HuH-7.5 (cell line): ENCODE measurements at regions not wholly inside any gene's neighbourhood (a gene's known extent, or its start where the extent isn't known, plus 50 kb on each side); places are given as distances from the start of the nearest gene placed in this dataset.

ENCODE experiments used
- DNase-seq: peaks from one replicate; pipeline ENCODE4 v3.0.0; 2011; ENCODE audit warnings: low spot score

GRCh38 chr12:91968076-91968776, 177.4 kb downstream of the BTG1 start:
- DNase-seq = no peak

GRCh38 chr12:91967590-91967989, 178.1 kb downstream of the BTG1 start:
- DNase-seq = no peak

GRCh38 chr12:91965781-91966180, 179.9 kb downstream of the BTG1 start:
- no peak for DNase-seq

- no peak for DNase-seq
These were observed 181.1 kb downstream of the BTG1 start for GRCh38 chr12:91964501-91964900.

- DNase-seq = no peak
These were observed 186.4 kb downstream of the BTG1 start for GRCh38 chr12:91959220-91959619.

GRCh38 chr12:91958816-91959215, 186.8 kb downstream of the BTG1 start:
- no peak for DNase-seq

- no peak for DNase-seq
These were observed 190.9 kb downstream of the BTG1 start for GRCh38 chr12:91954747-91955146.

GRCh38 chr12:91954326-91954725, 191.3 kb downstream of the BTG1 start:
- DNase-seq = no peak

GRCh38 chr12:91952916-91953315, 192.7 kb downstream of the BTG1 start:
- DNase-seq = no peak

- no peak for DNase-seq
These were observed 194.1 kb downstream of the BTG1 start for GRCh38 chr12:91951571-91951970.

GRCh38 chr12:91948504-91948903, 197.1 kb downstream of the BTG1 start:
- DNase-seq = no peak

- no peak for DNase-seq
These were observed 198.2 kb downstream of the BTG1 start for GRCh38 chr12:91947459-91947858.

- DNase-seq = no peak
These were observed 201.0 kb downstream of the BTG1 start for GRCh38 chr12:91944637-91945036.

GRCh38 chr12:91940826-91941570, 204.6 kb downstream of the BTG1 start:
- DNase-seq = no peak

- no peak for DNase-seq
These were observed 205.3 kb downstream of the BTG1 start for GRCh38 chr12:91940322-91940721.

GRCh38 chr12:91937706-91938105, 207.9 kb downstream of the BTG1 start:
- no peak for DNase-seq

- no peak for DNase-seq
These were observed 208.6 kb downstream of the BTG1 start for GRCh38 chr12:91937009-91937408.

- no peak for DNase-seq
These were observed 210.3 kb downstream of the BTG1 start for GRCh38 chr12:91935296-91935695.

GRCh38 chr12:91931111-91931510, 214.5 kb downstream of the BTG1 start:
- no peak for DNase-seq

- DNase-seq = no peak
These were observed 217.1 kb downstream of the BTG1 start for GRCh38 chr12:91928501-91928900.

GRCh38 chr12:91926848-91927247, 218.8 kb downstream of the BTG1 start:
- peak; percentile 39 for DNase-seq

- DNase-seq = no peak
These were observed 220.8 kb downstream of the BTG1 start for GRCh38 chr12:91924827-91925226.

- no peak for DNase-seq
These were observed 221.8 kb downstream of the BTG1 start for GRCh38 chr12:91923864-91924263.

- DNase-seq = peak; percentile 7
These were observed 223.0 kb downstream of the BTG1 start for GRCh38 chr12:91922674-91923073.
